SH-SY5Y (cell line): ENCODE measurements at regions not wholly inside any gene's neighbourhood (a gene's known extent, or its start where the extent isn't known, plus 50 kb on each side); places are given as distances from the start of the nearest gene placed in this dataset.

Experiments used
- GATA2 ChIP-seq: IDR thresholded peaks from 2 replicates; pipeline ENCODE4 v1.6.1; 2011; ENCODE audit warnings: mild to moderate bottlenecking, low read depth, low read length
- GATA3 ChIP-seq: IDR thresholded peaks from 2 replicates; pipeline ENCODE4 v1.6.1; 2011; ENCODE audit warnings: low read depth, mild to moderate bottlenecking, low read length, moderate library complexity

GRCh38 chr15:36406366-36406765 lies 173.1 kb upstream of the CDIN1 start:
- TF ChIP-seq GATA3 (no peak), GATA2 (no peak)
